Activated CD4-positive, alpha-beta T cell treated with anti-CD3 and anti-CD28 coated beads for 24 hours (primary cell): ENCODE measurements at regions not wholly inside any gene's neighbourhood (a gene's known extent, or its start where the extent isn't known, plus 50 kb on each side); places are given as distances from the start of the nearest gene placed in this dataset.
"Not testable (repeated sequence)": the region's sequence is repeated elsewhere in the genome, so short reads cannot be mapped to it uniquely, and the experiment has no call there.

Source experiments
- DNase-seq, 2 donors: peaks; one replicate each; pipeline ENCODE4 v3.0.0-alpha.2; 2020; ENCODE audit warnings: low read depth in 2 of 2

DNA sequence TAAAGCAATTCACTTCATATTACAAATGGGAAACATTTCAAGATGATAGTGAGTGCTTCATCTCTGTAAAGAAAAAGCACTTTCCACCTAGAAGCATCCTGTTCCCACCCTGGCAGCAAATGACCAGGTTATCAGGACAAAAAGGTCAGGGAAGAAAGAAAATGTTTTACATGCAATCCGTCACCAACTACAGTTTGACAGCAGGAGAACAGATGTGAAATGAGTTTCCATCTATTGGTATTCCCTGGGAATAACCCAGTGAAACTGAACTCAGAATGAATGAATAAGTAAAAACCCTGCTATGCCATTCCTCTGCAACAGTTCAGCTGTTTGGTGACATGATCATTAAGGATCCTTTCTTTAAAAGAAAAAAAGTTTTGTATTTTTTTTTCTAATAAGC is 67.6 kb downstream of the HTR1A start:
- no peak for DNase-seq

DNA sequence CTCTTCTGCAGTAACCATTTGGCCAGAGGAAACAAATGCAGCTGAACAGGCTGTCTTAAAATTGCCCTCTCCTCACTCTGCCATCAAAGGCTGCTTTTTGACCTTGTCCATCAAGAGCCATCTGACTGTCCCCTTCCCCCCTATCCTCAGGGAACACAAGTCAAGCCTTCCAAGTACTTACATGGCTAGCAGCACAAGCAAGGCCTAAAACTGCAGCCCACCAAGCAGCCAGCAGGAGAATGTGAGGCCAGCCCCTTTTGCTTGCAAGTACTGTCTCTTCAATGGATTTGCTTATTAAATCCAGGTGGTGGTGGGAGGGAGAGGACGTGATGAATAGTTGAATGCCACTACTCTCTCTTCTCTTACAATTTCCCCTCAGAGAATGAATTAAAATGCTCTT is 83.5 kb downstream of the HTR1A start:
- no peak for DNase-seq

DNA sequence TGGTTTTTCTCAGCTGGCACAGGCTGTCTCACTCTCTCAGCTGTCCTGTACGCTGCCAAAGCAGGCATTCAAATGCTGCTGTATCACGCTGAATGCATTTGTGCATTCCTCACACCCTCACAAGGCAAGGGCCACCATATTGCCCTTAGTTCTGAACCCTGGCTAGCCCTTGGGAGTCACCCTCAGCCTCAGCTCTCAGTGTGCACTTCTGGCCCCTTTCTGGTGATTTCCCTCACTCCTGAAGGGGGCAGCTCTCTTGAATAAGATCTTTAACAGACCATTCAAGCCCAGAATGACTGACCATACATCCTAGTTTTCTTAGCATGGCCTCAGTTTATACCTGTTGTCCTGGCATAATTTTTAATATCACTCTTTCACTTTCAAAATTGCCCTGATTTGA is 84.3 kb downstream of the HTR1A start:
- no peak for DNase-seq

DNA sequence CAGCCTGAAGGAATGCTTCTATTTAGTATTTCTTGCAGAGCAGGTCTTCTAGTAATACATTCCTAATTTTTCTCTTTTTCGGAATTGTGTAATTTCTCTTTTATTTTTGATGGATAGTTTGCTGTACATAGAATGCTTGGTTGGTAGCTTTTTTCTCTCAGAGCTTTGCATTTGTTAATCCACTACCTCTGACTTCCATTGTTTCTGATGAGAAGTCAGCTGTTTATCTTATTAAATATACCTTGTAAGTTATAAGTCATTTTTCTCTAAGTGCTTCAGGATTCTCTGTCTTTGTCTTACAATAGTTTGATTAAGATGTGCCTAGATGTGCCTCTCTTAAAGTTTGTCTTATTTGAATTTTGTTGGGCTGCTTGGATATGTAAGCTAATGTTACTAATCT is 101.9 kb downstream of the HTR1A start:
- DNase-seq: no peak

DNA sequence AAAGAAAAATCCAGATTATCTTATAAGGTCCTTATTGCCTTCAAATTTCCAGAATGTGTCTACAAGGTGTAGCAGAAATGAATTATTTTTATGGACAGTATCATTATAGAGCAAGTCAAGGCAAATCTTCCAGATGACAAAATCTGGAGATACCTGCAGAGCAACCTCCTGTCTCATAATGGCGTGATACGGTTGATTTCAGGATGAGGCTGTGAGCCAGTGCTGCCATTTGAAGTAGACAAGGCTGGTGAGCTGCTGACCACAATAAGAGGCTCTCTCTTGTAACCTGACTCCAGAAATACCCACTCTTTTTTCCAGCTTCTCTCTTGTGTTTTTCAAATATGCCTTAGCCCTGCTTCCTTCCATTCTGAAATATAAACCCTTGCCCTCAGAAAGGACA is 108.2 kb downstream of the HTR1A start:
- DNase-seq: no peak

DNA sequence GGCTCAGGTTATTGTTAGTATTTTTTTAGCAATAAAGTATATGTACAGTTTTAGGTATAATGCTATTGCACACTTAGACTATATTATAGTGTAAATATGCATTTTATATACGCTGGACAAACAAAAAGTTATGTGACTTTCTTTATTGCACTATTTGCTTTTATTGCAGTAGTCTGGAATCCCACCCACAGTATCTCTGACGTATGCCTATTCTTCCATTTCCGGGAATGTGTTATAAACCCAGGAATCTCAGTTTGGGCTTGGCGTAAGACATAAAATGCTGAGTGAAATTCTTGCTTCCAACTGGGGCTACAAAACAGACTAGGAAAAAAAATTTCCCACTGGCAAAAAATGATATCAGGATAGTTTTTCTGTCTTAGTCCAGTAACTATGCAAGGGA is 119.1 kb downstream of the HTR1A start:
- no peak for DNase-seq

DNA sequence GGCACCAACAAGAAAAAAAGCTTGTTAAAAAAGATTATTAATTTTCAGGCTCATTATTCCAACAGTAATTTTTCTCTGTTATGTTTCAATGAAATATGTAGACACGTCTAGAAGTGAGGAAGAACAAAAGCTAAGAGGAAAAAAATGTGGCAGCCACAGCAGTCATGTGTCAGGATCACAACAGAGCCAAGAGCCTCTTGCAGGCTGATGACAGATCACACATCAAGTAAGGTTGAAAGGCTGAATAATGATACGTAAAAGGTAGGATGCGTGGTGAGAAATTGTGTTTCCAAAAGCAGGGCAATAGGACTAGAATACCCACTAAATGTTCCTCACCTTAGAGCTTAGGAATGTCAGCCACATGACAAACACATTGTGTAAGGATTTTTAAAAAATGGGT is 124.8 kb downstream of the HTR1A start:
- DNase-seq: no peak

DNA sequence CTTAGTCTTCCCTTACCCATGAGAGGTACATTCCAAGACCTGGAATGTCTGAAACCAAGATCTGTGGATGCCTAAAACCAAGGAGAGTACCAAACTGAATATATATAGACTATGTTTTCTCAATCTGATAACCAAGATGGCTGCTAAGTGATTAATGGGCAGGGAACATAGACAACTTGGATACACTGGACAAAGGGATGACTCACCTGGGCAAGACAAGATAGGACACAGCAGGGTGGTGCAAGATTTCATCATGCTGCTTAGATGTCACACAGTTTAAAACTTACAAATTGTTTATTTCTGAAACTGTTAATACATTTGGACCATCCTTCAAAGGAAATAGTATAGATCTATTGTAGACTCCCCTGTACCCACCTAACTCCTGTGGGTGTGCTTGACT is 130.9 kb downstream of the HTR1A start:
- no peak for DNase-seq

DNA sequence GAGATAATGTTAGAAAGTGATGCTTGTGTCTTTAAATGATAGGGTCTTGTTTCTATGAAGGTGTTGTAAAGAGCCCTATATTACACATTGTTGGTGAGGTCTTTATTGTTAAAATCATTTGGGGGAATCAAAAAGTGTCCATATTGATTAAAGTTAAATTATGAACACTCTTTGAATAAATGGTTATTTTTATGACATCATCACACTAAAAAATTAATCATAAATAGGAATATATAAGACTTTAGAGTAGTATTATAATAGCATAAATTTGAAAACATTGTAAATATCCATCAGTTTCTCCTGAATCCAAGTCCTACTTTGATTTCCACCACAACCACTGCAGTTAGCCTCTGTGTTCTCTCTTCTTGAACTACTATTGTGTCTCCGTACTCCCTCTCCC is 136.3 kb downstream of the HTR1A start:
- DNase-seq: no peak

DNA sequence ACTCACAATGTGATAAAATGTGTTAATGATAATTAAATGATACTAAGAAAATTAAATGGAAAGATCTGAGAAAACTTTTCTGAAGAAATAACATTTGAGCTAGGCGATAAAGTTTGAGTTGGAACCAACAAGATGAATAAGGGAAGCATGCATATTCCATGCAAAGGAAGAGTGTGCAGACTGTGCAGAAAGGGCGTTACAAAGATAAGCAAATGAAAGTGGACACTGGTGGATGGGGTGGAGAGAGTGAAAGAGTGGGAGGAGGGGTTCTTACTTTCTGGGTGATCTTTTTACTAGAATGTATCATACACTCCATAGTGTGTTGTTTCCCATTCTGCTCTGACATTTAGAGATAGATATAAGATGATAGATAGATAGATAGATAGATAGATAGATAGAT is 138.7 kb downstream of the HTR1A start:
- no peak for DNase-seq

DNA sequence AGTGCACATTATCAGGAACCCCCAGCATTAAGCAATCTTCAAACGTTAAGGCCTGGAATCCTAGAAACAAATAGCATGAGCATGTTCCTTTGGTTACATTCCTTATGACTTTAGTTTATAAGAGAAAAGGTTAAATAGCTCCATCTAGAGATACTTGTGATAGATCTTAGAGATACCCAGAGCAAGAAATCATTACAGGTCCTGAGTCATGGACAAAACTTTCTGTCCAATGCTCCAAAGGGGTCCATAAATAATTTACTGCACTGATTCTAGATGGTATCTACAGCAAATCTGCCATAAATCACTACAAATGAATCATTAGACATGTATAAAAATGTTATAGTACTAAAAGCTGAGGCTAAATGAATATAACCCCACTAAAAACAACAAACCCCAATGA is 139.6 kb downstream of the HTR1A start:
- DNase-seq: no peak

DNA sequence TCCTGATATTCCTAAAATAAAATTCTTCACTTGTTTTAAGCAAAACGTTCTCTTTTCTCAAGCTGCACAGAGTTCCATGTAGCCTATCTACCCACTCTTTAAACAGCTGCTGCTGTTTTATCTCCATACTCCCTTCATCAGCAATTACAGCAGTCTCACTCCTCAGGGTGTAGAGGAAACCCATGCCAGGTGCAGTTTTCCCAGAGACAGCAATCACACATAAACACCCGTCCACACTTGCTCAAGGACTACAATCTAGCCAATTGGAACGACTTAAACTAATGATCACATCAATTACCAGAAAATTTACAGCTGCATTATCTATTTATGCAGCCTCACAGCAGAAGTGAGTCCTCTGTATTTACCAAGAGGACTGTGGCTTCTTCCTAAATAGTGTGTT is 141.7 kb downstream of the HTR1A start:
- no peak for DNase-seq

DNA sequence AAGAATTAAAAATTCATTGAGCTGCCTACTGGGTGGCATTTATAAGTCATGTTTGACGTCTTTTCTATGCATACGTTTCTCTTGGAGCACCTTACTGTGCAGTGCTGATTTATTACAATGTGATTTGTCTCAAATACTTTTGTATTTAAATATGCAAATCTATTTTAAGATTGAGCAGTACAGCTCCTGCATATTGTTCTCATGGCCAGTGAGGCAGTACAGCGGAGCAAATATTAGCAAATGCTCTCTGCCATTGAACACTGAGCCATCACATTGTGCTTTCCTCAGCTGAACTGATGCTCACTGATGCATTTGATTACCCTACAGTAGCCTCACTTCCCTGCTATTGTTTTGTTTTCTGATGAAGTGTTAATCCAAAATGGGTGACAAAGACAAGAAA is 149.6 kb downstream of the HTR1A start:
- DNase-seq: no peak

DNA sequence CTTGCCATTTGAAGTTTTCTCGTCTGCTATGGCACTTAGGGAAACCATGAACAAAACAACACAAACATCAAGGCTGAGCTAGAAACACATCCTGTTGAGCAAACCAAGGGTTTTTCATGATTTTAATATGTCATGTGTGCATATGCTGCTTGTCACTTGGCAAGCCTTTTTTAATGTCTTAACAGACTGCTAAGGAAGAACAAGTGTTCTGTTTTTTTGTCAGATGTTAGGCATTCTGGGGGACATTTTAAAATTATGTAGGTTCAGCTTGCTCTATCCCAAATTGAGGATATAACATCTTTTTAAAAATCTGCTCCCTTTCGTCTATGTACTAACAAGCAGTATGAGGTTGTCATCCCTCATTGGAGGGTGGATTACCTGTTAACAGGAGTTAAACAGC is 150.3 kb downstream of the HTR1A start:
- no peak for DNase-seq

DNA sequence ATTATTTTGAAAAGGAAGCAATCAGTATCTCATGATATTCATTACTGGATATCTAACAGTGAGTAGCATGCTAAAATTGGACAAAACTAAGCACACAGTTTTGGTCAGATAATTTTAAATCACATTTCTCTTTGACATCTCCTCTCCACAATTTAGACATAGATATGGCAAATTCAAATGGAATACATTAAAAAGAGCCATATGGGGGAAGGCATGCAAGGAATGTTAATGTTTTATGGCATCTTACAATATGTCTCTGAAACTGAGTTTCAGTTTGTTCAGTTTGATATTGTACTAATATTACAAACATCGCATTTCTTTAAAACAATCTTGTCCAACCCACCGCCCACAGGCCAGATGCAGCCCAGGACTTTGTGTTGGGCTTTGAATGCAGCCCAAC is 151.0 kb downstream of the HTR1A start:
- DNase-seq: no peak

DNA sequence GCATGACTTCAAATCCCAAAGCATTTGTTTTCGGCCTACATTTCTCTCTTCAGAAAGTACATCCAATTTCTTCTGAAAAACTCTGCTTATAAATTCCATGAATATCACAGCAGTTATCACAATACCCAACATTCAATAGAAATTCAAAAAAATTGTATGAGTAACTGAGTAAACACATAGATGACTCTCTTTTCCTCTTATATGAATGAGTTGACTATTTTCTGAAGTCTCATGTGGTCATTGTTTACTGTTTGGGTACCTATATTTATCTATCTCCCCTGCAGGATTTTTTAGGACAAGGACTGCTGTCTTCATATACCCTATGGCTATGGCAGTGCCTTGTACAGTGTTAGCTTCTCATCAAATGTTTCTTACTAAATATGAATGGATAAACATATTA is 157.1 kb downstream of the HTR1A start:
- DNase-seq: no peak

DNA sequence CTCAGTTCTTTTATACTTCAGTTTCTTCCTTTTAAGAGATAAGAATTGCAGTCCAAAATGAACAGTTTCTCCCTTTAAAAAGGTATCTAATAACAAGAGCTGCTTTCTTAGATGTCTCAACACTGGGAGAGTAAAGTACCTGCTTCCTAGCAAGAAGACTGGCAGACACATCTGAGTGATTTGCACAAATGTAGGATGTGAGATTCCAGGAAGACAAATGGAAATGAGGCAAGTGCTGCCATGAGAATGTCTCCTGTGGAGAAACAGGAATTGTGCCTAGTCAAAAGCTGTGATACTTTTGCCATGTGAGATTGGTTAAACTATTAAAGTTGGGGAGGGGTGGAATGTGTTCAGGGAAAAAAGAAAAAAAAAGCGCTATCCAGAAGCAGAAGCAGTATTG is 159.1 kb downstream of the HTR1A start:
- no peak for DNase-seq

DNA sequence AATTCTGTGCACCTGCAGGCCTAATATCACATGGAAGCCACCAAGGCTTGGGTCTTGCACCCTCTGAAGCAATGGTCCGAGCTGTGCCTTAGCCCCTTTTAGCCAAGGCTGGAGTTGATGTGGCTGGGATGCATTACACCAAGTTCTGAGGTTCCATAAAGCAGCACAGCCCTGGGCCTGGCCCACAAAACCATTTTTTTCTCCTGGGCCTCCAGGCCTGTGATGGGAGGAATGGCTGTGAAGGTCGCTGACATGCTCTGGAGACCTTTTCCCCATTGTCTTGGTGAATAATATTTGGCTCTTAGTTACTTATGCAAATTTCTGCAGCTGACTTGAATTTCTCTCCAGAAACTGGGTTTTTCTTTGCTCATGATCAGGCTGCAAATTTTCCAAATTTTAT is 167.3 kb downstream of the HTR1A start:
- DNase-seq: no peak

DNA sequence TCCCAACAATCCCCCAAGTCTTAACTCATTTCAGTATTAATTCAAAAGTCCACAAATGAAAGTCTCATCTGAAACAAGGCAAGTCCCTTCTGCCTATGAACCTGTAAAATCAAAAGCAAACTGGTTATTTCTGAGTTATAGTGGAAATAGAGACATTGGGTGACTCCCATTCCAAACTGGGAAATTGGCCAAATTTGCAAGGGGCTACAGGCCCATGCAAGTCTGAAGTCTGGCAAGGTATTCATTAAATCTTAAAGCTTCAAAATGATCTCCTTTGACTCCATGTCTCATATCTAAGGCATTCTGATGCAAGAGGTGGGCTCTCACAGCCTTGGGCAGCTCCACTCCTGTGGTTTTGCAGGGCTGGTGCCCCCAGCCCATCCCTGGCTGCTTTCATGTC is 167.9 kb downstream of the HTR1A start:
- DNase-seq: no peak

DNA sequence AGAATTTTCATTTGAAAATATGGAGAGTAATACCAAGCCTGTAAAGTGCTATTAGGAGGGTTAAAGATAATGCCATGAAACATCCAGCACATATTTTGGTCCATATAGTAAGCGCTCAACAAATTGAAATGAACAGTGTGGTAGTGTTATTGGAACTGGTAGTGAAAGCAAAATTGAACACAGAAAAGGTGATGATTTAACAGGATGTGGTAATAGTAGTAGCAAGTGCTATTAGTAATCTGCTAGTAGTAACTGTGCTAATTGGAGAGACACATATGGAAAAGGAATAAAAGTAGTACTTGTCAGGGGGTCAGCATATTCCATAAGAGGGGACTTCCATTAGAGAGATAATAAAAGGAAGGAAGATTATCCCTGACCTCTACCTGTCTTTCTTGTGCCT is 187.3 kb downstream of the HTR1A start:
- DNase-seq: no peak

DNA sequence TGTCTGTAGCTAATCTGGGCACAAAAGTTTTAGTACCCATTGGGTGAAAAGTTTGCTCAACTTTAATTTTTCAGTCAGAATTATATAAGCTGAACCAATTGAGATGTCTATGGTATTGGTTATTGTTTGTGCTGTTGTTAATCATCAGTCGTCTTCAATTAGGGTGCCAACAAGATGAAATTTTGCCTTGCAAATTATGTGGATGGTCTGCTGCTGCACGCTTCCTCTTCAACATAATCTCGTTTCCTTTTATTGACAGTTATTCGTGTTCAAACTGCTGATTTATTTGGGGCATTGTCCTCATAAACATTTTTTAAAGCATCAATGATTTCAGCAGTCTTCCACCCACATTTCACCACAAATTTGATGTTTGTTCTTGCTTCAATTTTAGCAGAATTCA is 194.0 kb downstream of the HTR1A start:
- DNase-seq: no peak

DNA sequence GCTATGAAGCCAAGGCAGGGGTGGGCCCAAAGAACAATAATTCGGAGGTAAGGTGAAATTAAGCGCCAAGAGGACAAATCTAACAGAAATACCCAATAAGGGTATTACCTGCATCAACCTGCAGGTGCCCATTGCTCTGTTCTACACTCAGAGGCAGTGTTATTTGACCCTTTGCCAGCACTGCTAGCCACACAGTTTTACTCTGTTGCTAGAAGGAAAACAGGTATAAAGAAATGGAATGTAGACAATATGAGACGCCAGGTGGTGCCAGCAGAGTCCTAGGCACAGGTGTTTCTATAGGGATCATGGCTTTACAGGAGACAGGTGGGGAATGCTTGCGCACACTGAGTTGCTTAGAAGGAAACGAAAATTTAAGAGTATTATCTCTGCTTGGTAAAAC is 201.3 kb downstream of the HTR1A start:
- no peak for DNase-seq

DNA sequence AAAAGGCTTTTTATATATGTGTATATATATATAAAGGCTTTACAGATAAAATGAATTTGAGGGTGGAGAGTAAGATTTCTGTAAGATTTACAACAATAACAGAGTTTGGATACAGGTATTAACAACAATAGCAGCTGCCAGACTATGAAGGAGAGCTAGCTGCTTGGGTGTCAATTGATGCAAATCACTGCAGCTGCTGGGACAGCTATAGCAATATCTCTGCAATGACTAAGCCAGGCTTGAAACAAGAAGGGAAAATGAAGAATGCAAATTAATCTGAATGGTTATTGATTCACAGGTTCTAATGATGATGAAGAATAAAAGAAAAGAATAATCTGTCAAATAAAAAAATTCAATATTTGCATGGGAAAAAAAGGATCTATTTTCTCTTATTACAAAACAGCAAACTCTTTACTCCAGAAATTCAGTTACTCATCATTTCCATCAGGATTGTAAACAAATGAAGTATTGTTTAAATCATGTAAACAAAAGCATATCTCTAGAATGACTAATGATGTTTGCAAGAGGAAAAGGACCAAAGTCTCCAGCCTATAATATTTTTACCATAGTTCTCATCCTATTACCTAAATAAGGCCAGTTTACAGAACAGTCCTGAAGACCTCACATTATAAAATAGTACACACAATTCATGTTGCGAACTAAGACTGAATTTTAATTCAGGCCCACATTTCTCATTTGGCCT is 219.0 kb downstream of the HTR1A start:
- DNase-seq: no peak

DNA sequence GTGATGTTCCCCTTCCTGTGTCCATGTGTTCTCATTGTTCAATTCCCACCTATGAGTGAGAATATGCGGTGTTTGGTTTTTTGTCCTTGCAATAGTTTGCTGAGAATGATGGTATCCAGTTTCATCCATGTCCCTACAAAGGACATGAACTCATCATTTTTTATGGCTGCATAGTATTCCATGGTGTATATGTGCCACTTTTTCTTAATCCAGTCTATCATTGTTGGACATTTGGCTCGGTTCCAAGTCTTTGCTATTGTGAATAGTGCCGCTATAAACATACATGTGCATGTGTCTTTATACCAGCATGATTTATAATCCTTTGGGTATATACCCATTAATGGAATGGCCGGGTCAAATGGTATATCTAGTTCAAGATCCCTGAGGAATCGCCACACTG is 229.4 kb downstream of the HTR1A start:
- not testable (repeated sequence) for DNase-seq

DNA sequence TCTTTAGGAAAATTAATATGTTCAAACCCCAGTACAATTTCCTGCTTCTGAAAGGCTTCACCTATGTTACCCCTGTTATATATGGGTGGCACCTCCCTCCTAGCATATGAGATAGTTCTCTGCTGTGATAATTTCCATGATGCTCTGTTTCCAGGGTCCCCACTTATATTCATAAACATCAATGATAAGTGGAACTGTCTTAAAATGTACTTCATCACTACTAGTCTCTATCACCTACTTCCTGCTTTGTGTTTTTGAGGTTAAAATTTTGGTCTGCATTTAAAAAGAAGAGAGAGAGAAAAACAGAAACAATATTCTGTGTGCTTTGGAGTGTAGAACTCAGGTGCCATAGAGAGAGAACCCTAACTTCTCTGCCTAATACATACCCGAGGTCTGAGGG is 234.7 kb downstream of the HTR1A start:
- no peak for DNase-seq
